Epithelial cell of proximal tubule (primary cell): ENCODE measurements at regions not wholly inside any gene's neighbourhood (a gene's known extent, or its start where the extent isn't known, plus 50 kb on each side); places are given as distances from the start of the nearest gene placed in this dataset.

Experiments
- DNase-seq: peaks from one replicate; pipeline ENCODE4 v3.0.0-alpha.2; 2011; ENCODE audit warnings: low read depth
- H3K4me3 ChIP-seq: 2 replicates; pipeline ENCODE4 v1.5.1; 2011; ENCODE audit warnings: low read depth, mild to moderate bottlenecking, low read length
- CTCF ChIP-seq: conservative IDR thresholded peaks from 2 replicates; pipeline ENCODE4 v1.5.1; 2012; ENCODE audit warnings: low read depth, mild to moderate bottlenecking, low read length

GRCh38 chr5:56520986-56521730 is 288.0 kb upstream of the ANKRD55 start:
- H3K4me3 ChIP-seq = no peak overlapping the region
- TF ChIP-seq CTCF = no peak
- no peak for DNase-seq

- H3K4me3 ChIP-seq = no peak overlapping the region
- no peak for DNase-seq
- TF ChIP-seq CTCF = no peak
Observed at GRCh38 chr5:56518820-56519219, 285.7 kb upstream of the ANKRD55 start.

GRCh38 chr5:56517011-56517416 is 283.9 kb upstream of the ANKRD55 start:
- no peak for TF ChIP-seq CTCF
- DNase-seq = no peak
- no peak overlapping the region for H3K4me3 ChIP-seq

GRCh38 chr5:56516441-56516840 is 283.3 kb upstream of the ANKRD55 start:
- TF ChIP-seq CTCF = no peak

GRCh38 chr5:56516035-56516434 is 282.9 kb upstream of the ANKRD55 start:
- DNase-seq = no peak
- H3K4me3 ChIP-seq = no peak overlapping the region
- TF ChIP-seq CTCF = no peak

More at GRCh38 chr5:56516441-56516840, 283.3 kb upstream of the ANKRD55 start:
- no peak overlapping the region for H3K4me3 ChIP-seq
- DNase-seq = no peak

- no peak for TF ChIP-seq CTCF
- no peak for DNase-seq
- no peak overlapping the region for H3K4me3 ChIP-seq
Observed at GRCh38 chr5:56515011-56515410, 281.9 kb upstream of the ANKRD55 start.

GRCh38 chr5:56514245-56514644 is 281.1 kb upstream of the ANKRD55 start:
- no peak for DNase-seq
- no peak for TF ChIP-seq CTCF
- H3K4me3 ChIP-seq = no peak overlapping the region
